GM19099 (cell line): ENCODE measurements at regions not wholly inside any gene's neighbourhood (a gene's known extent, or its start where the extent isn't known, plus 50 kb on each side); places are given as distances from the start of the nearest gene placed in this dataset.

Source experiments
- POLR2A ChIP-seq: IDR thresholded peaks from 3 replicates; pipeline ENCODE4 v1.6.1; 2011; ENCODE audit warnings: low read depth; ENCODE audit not compliant: insufficient read length; ENCODE audit errors: extremely low read depth

DNA sequence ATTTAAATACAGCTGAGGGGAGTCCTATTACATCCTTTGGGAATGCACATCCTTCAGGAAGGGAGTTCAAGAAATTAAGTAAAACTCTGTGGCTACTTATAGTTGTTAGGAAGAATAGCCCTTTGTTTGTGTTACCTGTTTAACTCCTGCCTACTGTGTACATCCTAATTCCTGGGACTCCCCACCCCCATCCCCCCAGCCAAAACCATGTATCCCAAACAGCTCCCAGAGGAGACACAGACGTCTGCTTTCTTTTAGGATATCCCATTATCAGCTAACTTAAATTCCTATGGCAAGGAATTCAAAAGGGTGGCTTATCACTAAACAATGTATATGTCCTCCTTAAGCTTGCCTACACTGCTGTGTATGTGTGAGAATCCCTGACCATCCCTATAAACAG, 581.7 kb downstream of the DIPK2A start:
- no peak for TF ChIP-seq POLR2A

DNA sequence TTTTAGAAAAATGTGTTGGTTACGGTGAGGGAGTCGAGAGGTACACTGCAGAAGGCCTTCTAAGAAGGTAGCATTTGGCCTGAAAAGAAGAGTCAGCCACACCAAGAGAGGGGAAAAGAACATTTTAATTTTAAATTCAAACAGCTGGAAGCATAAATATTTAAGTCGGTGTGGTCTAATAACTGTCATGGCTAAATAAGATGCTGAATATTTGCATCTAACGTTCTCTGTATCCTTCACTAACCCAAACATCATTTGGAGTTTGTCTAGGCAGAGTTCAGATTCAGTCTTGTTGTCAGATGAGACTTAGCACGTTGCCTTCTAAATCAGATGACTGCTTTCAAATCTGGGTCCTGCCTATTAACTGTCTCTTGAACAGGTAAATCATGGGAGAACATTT, 583.3 kb downstream of the DIPK2A start:
- no peak for TF ChIP-seq POLR2A

DNA sequence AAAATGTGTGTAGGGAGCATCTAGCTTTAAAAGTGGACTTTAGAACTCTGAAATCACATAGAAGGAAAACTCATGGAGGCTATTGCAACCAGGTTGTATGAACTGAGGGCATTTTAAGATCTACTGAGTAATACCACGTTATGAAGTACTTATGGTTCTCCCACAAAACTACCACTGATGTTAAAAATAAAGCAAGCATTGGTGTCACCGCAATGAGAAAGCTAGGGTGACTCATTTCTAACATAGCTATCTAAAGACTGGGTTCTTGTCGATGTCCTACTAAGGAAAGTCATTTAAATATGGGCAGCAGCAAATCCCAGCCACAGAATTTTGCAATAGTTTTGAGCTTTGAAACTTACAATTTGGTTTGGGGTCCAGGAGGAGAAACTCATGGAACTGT, 584.8 kb downstream of the DIPK2A start:
- TF ChIP-seq POLR2A, result no peak

DNA sequence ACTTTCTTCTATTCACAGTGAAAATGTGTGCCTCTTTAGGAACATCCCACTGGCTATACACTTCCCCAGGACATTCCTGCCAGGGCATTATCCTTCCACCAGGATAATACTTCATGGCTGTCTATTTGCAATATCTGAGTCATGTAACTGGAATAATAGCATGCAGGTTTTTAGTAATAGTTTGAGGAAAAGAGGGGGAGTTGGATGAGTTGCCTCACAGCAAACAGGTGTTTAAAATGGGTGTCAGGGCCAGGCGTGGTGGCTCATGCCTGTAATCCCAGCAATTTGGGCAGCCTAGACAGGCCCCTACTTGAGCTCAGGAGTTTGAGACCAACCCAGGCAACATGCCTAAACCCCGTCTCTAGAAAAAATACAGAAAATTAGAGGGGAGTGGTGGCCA, 585.9 kb downstream of the DIPK2A start:
- TF ChIP-seq POLR2A, result no peak

DNA sequence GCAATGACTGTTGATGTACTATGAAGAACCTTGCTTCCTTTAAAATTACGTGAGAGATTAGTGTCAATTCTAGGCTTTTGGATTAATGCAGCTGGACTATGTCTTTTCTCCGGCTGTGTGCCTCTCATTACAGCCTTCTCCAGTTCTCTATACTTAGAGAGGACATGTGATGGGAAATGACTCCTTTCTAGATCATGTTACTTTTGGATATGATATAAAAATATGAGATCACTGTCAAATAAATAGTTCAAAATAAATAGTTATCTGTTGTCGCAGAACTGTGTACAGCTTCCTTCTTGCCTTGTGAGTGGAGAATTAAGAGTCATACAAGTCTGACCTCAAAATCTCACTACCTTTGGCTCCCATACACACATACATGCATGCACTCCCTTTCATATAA, 592.4 kb downstream of the DIPK2A start:
- no peak for TF ChIP-seq POLR2A

DNA sequence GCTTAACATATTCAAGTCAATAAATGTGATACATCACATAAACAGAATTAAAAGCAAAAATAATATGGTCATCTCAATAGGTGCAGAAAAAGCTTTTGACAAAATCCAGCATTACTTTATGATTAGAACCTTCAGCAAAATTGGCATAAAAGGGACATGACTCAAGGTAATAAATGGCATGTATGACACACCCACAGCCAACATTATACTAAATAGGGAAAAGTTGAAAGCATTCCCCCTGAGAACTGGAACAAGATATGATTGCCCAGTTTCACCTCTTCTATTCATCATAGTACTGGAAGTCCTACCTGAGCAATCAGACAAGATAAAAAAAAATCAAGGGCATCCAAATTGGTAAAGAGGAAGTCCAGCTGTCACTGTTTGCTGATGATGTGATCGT, 594.7 kb downstream of the DIPK2A start:
- no peak for TF ChIP-seq POLR2A

DNA sequence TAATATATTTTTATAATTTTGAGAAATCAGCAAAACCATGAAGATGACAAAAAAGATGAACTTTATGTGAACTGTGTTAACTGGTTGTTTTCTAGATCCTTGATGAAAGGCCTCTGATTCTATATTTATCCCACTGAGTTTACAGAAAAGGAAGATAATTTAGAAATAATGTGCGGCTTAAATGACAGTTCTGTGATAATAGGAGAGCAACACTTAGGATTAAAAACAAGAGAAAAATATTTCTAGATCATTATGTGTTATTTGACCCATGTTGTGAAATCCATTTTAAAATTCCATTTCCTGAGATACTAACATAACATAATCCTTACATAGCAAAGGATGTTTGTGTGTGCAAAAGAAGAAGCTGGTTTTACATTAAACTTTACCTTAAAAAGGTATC, 598.0 kb downstream of the DIPK2A start:
- TF ChIP-seq POLR2A, result no peak

DNA sequence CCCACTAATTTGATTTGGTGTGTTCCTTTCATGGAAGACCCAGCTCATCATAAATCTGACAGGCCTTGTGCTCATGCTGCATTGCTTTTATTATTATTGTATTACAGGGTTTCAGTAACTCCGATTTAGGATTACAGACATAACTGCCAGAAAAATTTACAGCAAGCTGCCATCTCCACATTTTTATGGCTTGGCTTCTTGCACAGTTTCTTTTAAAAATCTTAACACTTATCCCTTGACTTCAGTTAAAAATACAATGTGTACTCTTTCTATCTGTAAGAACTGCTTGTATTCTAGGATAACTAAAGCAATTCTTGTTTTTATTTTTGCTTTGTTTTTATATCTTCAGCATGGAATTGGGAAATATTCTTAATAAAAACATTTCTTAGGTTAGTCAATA, 612.2 kb downstream of the DIPK2A start:
- TF ChIP-seq POLR2A, result no peak

DNA sequence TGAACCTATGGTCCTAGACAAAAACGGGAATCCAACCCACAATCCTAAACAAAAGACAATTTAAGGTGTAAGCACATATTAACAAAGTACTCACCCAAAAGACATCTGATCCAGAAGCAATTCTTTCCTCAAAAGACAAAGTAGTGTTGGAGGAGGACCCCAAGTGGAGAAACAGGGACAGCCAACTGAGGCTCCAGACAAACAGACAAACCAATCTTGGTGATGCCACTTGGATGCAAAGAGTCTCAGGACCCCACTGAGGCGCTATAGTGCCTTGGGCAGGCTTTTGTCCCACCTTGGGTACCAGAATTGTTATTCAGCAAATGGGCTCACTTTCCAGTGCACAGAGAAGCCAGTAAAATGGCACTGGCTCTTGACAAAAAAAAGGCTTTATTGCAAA, 613.8 kb downstream of the DIPK2A start:
- TF ChIP-seq POLR2A, result no peak

DNA sequence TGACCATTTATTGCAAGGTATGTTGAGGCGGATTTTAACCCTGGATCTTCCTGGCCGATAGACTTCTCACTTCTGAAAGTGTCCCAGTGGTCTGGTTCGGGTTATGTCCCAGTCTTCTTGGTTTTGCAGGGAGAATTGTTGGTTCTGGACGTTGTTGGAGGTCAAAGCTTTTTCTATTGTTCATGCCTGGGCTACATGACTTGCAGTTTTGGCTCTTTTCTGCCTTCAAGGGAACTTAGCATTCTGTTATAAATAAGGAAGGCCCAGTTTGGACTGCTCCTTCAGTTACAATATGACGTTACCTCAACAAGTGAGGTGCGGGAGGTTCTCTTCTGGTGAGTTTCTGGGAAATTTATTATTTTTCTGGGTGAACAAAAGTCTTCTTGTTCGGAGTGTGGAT, 614.3 kb downstream of the DIPK2A start:
- TF ChIP-seq POLR2A, result no peak

DNA sequence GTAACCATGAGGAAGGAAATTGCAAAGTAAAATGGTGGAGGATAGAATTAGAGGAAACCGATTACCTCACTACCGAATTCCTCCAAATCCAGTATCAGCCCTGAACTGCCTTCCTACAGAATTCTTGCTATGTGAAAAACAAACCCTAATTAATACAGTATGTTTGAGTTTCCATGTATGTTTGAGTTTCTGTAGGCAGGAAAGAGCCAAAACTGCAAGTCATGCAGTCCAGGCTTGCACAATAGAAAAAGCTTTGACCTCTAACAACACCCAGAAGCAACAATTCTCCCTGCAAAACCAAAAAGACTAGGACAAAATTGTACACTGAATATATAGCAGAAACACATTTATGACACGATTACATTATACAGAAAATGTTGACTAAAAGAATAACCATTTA, 614.8 kb downstream of the DIPK2A start:
- no peak for TF ChIP-seq POLR2A

DNA sequence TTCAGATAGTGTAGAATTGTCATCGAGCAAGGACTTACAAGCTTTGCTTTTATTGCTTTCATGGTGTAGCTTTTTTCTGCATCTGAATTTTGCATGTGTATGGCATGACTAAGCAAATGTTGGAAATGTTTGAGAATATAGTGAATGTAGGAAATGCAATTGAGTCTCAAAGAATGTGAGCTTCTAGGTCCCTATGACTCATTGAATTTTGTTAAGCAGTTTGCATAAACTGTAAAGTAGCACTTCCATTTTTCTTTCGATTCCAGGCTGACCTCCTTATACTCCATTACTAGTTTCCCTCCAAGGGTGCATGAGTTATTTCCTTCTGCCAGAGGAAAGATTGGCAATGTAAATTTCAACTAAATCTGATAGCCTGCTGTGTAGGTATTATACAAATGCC, 619.2 kb downstream of the DIPK2A start:
- TF ChIP-seq POLR2A, result no peak

DNA sequence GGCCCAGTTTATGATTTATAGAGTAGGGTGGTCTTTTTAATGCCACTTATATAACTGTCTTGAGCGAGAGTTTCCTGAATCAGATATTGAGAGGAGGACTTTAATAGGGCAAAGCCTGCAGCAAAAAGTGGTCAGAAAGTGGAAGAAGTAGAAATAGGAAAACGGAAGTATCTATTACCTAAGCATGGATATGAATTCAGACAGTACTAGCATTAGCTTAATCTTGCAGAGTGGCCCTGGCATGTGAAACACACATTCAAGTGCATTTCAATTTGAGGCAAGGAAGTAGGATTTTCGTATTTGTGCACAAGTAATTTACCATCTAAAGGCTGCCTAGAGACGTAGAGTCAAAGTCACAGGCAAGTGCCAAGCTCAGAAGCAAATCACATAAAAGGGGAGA, 622.3 kb downstream of the DIPK2A start:
- no peak for TF ChIP-seq POLR2A

DNA sequence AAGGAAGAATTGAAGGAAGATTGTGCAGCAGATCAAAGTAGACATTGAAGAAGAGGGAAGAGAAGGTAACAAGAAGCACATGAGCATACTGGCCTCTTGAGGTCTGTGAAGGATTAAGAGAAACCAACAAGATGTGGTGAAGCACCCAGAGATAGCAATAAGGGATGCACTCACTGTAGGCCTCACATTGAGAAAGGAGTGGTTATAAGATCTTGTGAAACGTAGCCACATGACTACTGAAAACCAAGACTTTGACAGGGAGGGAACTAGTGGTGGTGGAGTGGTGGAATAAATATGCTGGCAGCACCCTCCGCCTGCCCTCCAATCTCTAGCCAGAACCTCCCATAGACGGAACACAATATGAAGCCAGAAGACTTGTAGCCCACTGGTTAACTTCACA, 651.2 kb downstream of the DIPK2A start:
- TF ChIP-seq POLR2A, result no peak

DNA sequence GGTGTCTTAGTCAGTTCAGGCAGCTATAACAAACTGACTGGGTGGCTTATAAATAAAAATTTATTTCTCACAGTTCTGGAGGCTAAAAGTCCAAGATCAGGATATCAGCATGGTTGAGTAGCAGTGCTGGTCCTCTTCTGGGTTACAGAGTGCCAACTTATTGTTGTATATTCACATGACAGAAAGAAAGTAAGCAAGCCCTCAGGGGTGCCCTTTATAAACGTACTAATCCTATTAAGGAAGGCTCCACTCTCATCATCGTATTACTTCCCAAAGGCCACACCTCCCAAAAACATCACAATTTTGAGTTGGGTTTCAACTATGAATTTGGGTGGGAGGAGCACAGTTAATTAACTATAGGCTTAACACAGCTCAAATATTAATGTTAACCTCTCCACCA, 653.0 kb downstream of the DIPK2A start:
- TF ChIP-seq POLR2A, result no peak

DNA sequence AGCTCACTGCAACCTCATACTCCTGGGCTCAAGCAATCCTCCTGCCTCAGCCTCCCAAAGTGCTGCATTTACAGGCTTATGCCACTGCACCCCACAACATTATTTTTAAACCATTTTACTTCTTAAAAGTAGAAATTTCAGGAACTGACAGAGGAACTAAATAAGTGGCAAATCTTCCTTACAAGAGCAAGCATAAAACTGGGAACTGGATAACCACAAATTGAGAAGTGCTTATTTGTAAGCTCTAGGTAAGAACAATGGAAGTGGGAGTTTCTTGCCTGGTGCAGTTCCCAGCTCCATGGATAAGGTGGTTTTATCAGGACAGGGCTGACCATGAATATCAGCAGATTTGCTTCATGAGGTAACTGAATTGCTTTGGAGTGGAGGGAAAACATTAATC, 655.2 kb downstream of the DIPK2A start:
- no peak for TF ChIP-seq POLR2A

DNA sequence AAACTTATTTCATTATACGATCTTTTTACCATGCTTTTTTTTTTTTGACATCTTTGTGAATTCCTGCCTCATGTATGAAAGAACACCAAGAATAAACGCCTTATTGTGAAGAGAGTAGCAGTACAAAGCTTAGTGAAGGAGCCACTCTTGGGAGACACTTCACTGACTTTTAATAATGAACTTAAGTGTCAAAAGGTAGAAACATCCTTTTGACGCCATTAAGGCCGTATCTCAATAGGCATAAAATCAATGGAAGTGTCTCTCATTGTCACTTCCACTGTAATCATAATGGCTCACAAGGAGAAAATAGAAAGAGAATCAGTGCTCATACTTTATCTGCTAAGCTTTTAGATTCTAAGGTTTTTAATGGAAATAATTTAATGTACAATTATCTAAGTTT, 657.8 kb downstream of the DIPK2A start:
- TF ChIP-seq POLR2A, result no peak

DNA sequence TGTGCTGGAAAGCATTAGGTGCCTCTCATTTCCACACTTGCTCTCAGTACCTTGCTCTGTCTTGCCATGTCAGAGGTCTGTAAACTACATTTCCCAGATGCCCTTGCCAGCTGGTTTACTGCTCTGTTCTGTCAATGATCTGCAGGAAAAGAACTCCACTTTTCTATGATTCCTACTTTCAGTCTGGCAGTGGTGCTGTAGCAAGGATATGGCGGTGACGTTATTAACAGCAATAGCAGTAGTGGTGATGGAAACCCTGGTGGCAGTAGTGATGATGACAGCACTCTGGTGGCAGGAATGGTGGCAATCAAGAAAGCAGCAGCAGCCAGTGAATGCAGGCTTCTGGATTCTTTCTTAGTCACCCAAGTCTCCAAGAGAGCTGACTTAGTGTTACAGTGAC, 665.2 kb downstream of the DIPK2A start:
- TF ChIP-seq POLR2A, result no peak
